COLO668 (cell line): ENCODE measurements at regions not wholly inside any gene's neighbourhood (a gene's known extent, or its start where the extent isn't known, plus 50 kb on each side); places are given as distances from the start of the nearest gene placed in this dataset.
"Not testable (repeated sequence)": the region's sequence is repeated elsewhere in the genome, so short reads cannot be mapped to it uniquely, and the experiment has no call there.

ENCODE experiments used
- DNase-seq: peaks from one replicate; lab custom pipeline; 2025; ENCODE audit not compliant: unreplicated experiment; lab: John Stamatoyannopoulos, UW

- DNase-seq: no peak
Measured at GRCh38 chr16:63890723-63891122, 1231.1 kb downstream of the CDH11 start.

GRCh38 chr16:63890081-63890480 is 1231.8 kb downstream of the CDH11 start:
- DNase-seq: no peak

- DNase-seq: no peak
Measured at GRCh38 chr16:63883091-63883490, 1238.8 kb downstream of the CDH11 start.

GRCh38 chr16:63882576-63882975 is 1239.3 kb downstream of the CDH11 start:
- no peak for DNase-seq

- no peak for DNase-seq
Measured at GRCh38 chr16:63880948-63881347, 1240.9 kb downstream of the CDH11 start.

GRCh38 chr16:63877401-63877800 is 1244.5 kb downstream of the CDH11 start:
- DNase-seq: no peak

GRCh38 chr16:63876103-63876502 is 1245.8 kb downstream of the CDH11 start:
- DNase-seq: no peak

GRCh38 chr16:63860700-63861099 is 1261.2 kb downstream of the CDH11 start:
- not testable (repeated sequence) for DNase-seq

- no peak for DNase-seq
Measured at GRCh38 chr16:63856537-63856936, 1265.3 kb downstream of the CDH11 start.

- no peak for DNase-seq
Measured at GRCh38 chr16:63850979-63851378, 1270.9 kb downstream of the CDH11 start.

GRCh38 chr16:63841271-63841670 is 1280.6 kb downstream of the CDH11 start:
- DNase-seq: no peak

- no peak for DNase-seq
Measured at GRCh38 chr16:63830061-63830460, 1291.8 kb downstream of the CDH11 start.

- no peak for DNase-seq
Measured at GRCh38 chr16:63822818-63823217, 1299.0 kb downstream of the CDH11 start.

- DNase-seq: no peak
Measured at GRCh38 chr16:63816276-63816675, 1305.6 kb downstream of the CDH11 start.

GRCh38 chr16:63813862-63814261 is 1308.0 kb downstream of the CDH11 start:
- no peak for DNase-seq

- DNase-seq: no peak
Measured at GRCh38 chr16:63808730-63809129, 1313.1 kb downstream of the CDH11 start.

- no peak for DNase-seq
Measured at GRCh38 chr16:63806794-63807506, 1314.9 kb downstream of the CDH11 start.

GRCh38 chr16:63804126-63804525 is 1317.7 kb downstream of the CDH11 start:
- DNase-seq: no peak

- no peak for DNase-seq
Measured at GRCh38 chr16:63789603-63790002, 1332.3 kb downstream of the CDH11 start.

GRCh38 chr16:63787014-63787413 is 1334.8 kb downstream of the CDH11 start:
- DNase-seq: no peak

- no peak for DNase-seq
Measured at GRCh38 chr16:63785170-63785569, 1336.7 kb downstream of the CDH11 start.

- no peak for DNase-seq
Measured at GRCh38 chr16:63776437-63776836, 1345.4 kb downstream of the CDH11 start.

GRCh38 chr16:63776034-63776433 is 1345.8 kb downstream of the CDH11 start:
- no peak for DNase-seq
